OCI-LY7 (cell line): ENCODE measurements at regions not wholly inside any gene's neighbourhood (a gene's known extent, or its start where the extent isn't known, plus 50 kb on each side); places are given as distances from the start of the nearest gene placed in this dataset.

Experiments
- CTCF ChIP-seq: fragments of 200-600 bp; sonication (generic); conservative IDR thresholded peaks from 2 replicates; pipeline ENCODE4 v1.5.1; 2014; ENCODE audit warnings: mild to moderate bottlenecking, antibody characterized with exemption, low read length, moderate library complexity, mixed read lengths
- EZH2phosphoT487 ChIP-seq: fragments of 200-600 bp; sonication (generic); IDR thresholded peaks from 2 replicates; pipeline ENCODE4 v1.6.1; 2018; ENCODE audit warnings: low read depth, borderline replicate concordance, mild to moderate bottlenecking, mixed run types, antibody characterized with exemption, low read length, moderate library complexity, mixed read lengths

GRCh38 chr11:28767574-28767973, 659.4 kb downstream of the METTL15 start:
- TF ChIP-seq CTCF (no peak), EZH2phosphoT487 (no peak)
